Lower leg skin (tissue), 3 donors: ENCODE measurements at regions not wholly inside any gene's neighbourhood (a gene's known extent, or its start where the extent isn't known, plus 50 kb on each side); places are given as distances from the start of the nearest gene placed in this dataset.
"Not testable (repeated sequence)": the region's sequence is repeated elsewhere in the genome, so short reads cannot be mapped to it uniquely, and the experiment has no call there.

Source experiments
- DNase-seq, 2 donors: peaks; one replicate each; pipeline ENCODE4 v3.0.0-alpha.2; 2019; ENCODE audit warnings: low spot score in 2 of 2
- H3K4me3 ChIP-seq: fragments of 200-600 bp; sonication (generic); 2 replicates; pipeline ENCODE4 v1.5.1; 2017; ENCODE audit warnings: mild to moderate bottlenecking, low read depth; ENCODE audit not compliant: poor library complexity, severe bottlenecking
- WGBS, 2 donors: methylation state at CpG; one replicate each; pipeline ENCODE4 v1.1.5; 2018; 5-methylcytosine and 5-hydroxymethylcytosine counted together
- intact Hi-C: fragments of 100-400 bp; cut with DNase I; formaldehyde crosslinking; loops from one replicate; pipeline ENCODE4 v1.15.0; 2023; ENCODE audit warnings: low total_unique reads

GRCh38 chr1:206365271-206365670 lies 105.0 kb upstream of the IKBKE start:
- H3K4me3 ChIP-seq, intact Hi-C loops, DNase-seq: not testable (repeated sequence)
- WGBS, 2 donors, result 76 to 92% methylated on average over 2 of the region's 6 CpGs

GRCh38 chr1:206366131-206366530 lies 104.1 kb upstream of the IKBKE start:
- H3K4me3 ChIP-seq, DNase-seq, intact Hi-C loops: not testable (repeated sequence)
- WGBS, 2 donors, result 69 to 76% methylated on average over 2 to 3 of the region's 5 CpGs

- intact Hi-C loops, DNase-seq, H3K4me3 ChIP-seq: not testable (repeated sequence)
- no CpG with 5 or more reads among the region's 1 CpG for WGBS, 2 donors
These were observed 103.5 kb upstream of the IKBKE start for GRCh38 chr1:206366772-206367171.

DNA sequence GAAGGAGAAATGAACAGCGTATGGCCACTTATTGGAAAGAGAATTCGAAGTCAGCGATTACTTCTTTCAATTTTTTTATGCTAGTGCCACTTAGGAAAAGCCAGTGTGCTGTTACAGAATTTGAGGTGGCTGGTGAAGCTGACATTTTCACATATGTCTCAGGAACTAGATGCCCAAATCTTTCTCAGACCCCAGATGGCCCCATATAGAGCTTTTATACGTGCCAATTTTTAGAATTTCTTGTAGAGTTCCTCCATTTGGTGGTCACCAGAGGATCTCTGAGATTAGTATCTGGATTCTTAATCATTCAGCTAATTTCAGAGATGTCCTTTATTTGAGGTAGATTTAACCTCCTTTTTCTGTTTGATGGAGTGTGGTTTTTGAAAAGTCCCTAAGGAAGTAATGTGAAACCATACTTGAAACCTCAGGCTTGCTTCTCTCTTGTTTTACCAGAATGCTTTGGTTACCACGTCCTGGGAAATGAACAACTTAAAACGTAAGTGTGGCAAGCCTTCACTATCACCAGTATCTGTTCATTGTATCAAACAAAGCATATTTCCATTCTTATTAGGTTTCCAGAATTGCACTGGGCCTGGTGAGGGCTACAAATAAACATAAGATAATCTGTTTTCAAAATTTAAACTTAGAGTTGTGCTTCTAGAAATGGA lies 102.2 kb upstream of the IKBKE start:
- intact Hi-C loops, H3K4me3 ChIP-seq, DNase-seq: not testable (repeated sequence)
- 100% methylated on average over 2 of the region's 6 CpGs; no CpG with 5 or more reads in 1 of the 2 donors for WGBS, 2 donors

- intact Hi-C loops, H3K4me3 ChIP-seq, DNase-seq: not testable (repeated sequence)
- no CpG with 5 or more reads among the region's 5 CpGs for WGBS, 2 donors
These were observed 95.6 kb upstream of the IKBKE start for GRCh38 chr1:206374725-206375124.

- DNase-seq, intact Hi-C loops: not testable (repeated sequence)
- WGBS, 2 donors, result 40 to 58% methylated on average over 2 of the region's 3 CpGs
These were observed 94.7 kb upstream of the IKBKE start for GRCh38 chr1:206375552-206375951.

DNA sequence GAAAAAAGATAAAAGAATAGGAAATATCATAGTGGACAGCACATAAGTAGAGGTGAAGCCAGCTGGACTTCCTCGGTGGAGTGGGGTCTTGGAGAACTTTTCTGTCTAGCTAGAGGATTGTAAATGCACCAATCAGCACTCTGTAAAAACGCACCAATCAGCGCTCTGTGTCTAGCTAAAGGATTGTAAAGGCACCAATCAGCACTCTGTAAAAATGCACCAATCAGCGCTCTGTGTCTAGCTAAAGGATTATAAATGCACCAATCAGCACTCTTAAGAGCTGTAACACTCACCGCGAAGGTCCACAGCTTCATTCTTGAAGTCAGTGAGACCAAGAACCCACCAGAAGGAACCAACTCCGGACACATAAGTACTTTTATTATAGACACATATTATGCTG lies 91.8 kb upstream of the IKBKE start:
- DNase-seq, intact Hi-C loops, H3K4me3 ChIP-seq: not testable (repeated sequence)
- WGBS, 2 donors, result 98 to 99% methylated on average over 7 of the region's 7 CpGs

More at GRCh38 chr1:206375552-206375951, 94.7 kb upstream of the IKBKE start:
- not testable (repeated sequence) for H3K4me3 ChIP-seq

DNA sequence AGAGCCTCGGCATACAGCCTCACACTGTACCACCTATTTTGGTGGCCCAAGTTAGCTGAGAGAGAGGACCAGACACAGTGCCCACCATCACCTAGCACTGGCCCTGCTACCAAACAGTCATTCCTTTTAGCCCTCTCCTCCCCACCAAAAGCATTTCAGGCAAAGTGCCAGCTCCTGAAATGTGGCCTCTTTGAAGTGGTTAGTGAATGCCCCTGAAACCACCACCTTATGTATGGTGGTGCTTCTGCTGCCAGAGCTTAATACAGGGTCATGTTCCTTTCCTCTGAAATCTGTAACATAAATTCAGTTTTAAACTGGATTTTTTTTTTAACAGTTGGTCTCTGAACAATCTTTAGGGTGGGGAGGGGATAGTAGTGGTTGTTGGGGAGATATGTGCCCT lies 91.0 kb upstream of the IKBKE start:
- no CpG with 5 or more reads among the region's 1 CpG for WGBS, 2 donors
- DNase-seq, intact Hi-C loops, H3K4me3 ChIP-seq: not testable (repeated sequence)

DNA sequence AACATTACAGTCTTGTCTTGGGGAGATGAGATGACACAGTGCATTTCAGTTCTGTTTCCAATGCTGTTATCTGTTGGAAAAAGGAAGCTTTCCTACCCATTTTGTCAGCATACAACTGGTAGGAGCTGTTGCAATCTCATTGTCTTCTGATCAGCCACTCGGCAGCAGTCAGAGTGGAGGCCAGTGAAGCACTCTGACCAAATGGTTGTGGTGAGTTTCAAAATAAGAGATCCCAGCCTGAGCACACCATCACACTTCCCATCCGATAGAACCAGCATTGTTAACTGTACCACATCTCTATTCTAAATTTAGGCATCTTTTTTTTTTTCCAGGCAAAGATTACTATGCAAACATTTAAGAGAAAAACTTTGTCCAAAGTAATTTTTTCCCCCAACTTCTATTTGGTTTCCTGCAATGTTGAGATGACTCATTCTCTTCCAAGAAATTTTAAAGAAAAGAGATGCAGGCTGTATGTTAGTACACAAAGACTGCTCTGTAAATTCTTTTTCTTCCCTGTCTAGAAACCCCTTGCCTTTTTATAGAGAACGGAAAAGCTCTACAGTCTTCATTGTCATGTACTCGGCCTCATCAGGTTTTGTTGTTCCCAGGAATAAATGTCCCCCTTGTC lies 90.0 kb upstream of the IKBKE start:
- DNase-seq, intact Hi-C loops, H3K4me3 ChIP-seq: not testable (repeated sequence)
- 30 to 45% methylated on average over 1 to 2 of the region's 4 CpGs for WGBS, 2 donors

GRCh38 chr1:206380791-206381610 lies 89.3 kb upstream of the IKBKE start:
- intact Hi-C loops, DNase-seq, H3K4me3 ChIP-seq: not testable (repeated sequence)
- WGBS, 2 donors, result 60 to 90% methylated on average over 1 of the region's 7 CpGs

DNA sequence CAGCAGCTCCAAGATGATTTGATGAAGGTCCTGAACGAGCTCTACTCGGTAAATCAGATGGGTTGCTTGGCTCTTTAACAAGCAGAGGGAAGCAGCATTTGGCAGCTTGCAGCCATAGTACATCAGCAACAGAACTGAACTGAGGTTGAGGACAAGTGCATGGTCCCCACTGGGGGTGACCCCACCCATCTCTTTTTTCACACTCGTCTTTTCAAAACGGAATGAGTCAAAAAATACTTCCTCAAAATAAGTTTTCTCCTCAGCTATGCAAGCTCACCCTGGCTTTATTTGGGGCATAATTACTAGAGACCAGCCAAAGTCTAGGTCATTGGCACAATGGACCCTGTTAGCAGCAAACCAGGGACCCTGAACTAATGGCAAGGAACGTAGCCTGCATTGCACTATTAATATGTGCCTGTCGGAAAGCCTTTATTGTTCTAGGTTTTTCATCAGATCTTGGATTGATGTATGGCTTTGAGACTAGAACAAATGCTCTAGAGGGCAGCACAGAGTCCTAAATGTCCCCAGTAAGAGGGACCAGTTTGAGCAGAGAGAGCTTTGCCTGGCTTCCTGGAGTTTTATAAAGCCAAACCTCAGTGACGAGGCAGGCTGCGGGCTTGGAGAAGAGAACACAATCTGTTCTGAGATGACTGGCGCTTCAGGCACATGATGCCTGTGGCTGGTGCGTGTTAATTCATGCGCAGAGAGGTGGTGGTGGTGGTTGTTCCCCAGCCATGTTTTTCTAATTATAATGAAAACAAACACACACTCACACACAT lies 86.1 kb upstream of the IKBKE start:
- WGBS, 2 donors, result 27 to 35% methylated on average over 4 of the region's 11 CpGs
- intact Hi-C loops, H3K4me3 ChIP-seq: not testable (repeated sequence)
- DNase-seq, result peak in 1 of 2 donors; percentile 49

- WGBS, 2 donors, result 30 to 67% methylated on average over 1 of the region's 1 CpG
- DNase-seq, intact Hi-C loops, H3K4me3 ChIP-seq: not testable (repeated sequence)
These were observed 85.4 kb upstream of the IKBKE start for GRCh38 chr1:206384891-206385290.

DNA sequence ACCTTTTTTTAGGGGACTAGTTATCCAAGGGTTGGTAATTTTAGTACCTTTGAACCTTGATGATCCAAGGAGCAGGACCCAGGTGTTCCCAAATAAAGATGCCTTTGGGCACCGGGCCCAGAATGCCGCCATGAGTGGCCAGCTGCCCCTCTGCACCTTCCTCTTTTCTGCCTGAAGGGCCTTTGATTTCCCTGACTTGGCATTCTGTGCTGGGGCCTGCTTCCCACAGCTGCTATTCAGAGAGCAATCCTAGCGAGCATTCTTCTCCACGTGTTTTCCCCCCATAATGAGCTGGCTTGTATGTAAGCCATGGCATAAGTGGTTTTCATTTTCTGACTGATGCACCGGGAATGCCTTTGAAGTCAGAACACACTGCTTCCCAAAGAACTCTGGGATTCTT lies 82.6 kb upstream of the IKBKE start:
- no CpG with 5 or more reads among the region's 5 CpGs for WGBS, 2 donors
- H3K4me3 ChIP-seq, intact Hi-C loops, DNase-seq: not testable (repeated sequence)

DNA sequence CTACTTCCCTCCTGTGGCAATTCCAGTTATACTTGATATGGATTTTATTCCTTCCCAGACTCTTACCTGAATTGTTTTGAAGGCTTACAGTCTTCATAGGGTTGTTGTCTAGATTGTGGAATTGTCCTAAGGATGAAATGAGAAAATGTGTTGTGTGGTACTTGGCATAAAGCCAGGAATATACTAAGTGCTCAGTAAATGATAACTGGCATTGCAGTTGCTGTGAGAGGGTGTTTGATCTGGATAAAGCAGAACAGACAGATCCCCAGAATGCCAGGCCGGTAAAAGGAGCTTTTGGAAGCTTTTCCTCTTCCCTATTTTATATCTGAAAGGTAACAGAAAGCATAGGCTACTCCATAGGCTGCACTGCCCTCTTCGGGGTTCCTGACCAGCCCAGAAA lies 78.4 kb upstream of the IKBKE start:
- DNase-seq, H3K4me3 ChIP-seq, intact Hi-C loops: not testable (repeated sequence)
- WGBS, 2 donors, result 84 to 93% methylated on average over 1 of the region's 2 CpGs
